BJ (cell line): ENCODE measurements at regions not wholly inside any gene's neighbourhood (a gene's known extent, or its start where the extent isn't known, plus 50 kb on each side); places are given as distances from the start of the nearest gene placed in this dataset.

ENCODE experiments used
- CTCF ChIA-PET: fragments of 350-600 bp; formaldehyde crosslinking; extraction: SDS; loops from one replicate; lab custom pipeline; 2021; ENCODE audit warnings: antibody characterized with exemption, inconsistent platforms; lab: Yijun Ruan, JAX
- POLR2A ChIA-PET: fragments of 300-600 bp; sonication (Branson Sonifier 250); formaldehyde crosslinking; extraction: SDS; loops from one replicate; lab custom pipeline; 2021; ENCODE audit warnings: antibody characterized with exemption; lab: Charles Lee
- DNase-seq: peaks from one replicate; pipeline ENCODE4 v3.0.0-alpha.2; 2011; ENCODE audit warnings: low read depth
- H3K27me3 ChIP-seq: 2 replicates; pipeline ENCODE4 v1.6.0; 2011; ENCODE audit warnings: low read length; ENCODE audit not compliant: control insufficient read depth, insufficient read depth
- H3K36me3 ChIP-seq: 2 replicates; pipeline ENCODE4 v1.5.1; 2011; ENCODE audit warnings: low read length; ENCODE audit not compliant: control insufficient read depth, insufficient read depth
- H3K4me3 ChIP-seq: 2 replicates; pipeline ENCODE4 v1.5.1; 2011; ENCODE audit warnings: low read depth, mild to moderate bottlenecking, control low read depth, low read length
- TF ChIP-seq, protein P1 (sequence below): IDR thresholded peaks from 2 replicates; pipeline ENCODE4 v1.5.1; 2011; ENCODE audit warnings: low read depth, mild to moderate bottlenecking, control low read depth, inconsistent platforms, low read length, moderate library complexity; ENCODE audit not compliant: insufficient read depth

DNA sequence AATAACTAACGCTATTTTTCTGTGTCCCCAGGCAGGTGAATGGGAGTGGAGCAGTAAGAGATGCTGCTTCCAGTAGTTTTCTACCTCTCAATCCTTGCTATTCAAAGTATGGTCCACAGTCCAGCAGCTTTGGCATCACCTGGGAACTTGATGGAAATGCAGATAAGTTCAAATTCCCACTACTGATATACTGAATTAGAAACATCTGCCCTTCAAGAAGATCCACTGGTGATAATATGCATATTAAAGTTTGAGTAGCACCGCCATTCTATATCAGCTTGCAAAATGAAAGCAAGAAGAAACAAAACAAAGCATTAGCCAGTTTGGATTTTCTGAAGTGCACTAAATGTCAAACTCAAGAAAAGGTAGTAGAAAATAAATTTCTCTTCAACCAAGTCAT, 906.2 kb upstream of the PCDH20 start:
- no peak overlapping the region for H3K4me3 ChIP-seq
- ChIA-PET POLR2A (no interaction called here), CTCF (no interaction called here)
- no peak for DNase-seq
- H3K27me3 ChIP-seq, result no peaks in the 10 kb centered on the region
- TF ChIP-seq, protein P1, sequence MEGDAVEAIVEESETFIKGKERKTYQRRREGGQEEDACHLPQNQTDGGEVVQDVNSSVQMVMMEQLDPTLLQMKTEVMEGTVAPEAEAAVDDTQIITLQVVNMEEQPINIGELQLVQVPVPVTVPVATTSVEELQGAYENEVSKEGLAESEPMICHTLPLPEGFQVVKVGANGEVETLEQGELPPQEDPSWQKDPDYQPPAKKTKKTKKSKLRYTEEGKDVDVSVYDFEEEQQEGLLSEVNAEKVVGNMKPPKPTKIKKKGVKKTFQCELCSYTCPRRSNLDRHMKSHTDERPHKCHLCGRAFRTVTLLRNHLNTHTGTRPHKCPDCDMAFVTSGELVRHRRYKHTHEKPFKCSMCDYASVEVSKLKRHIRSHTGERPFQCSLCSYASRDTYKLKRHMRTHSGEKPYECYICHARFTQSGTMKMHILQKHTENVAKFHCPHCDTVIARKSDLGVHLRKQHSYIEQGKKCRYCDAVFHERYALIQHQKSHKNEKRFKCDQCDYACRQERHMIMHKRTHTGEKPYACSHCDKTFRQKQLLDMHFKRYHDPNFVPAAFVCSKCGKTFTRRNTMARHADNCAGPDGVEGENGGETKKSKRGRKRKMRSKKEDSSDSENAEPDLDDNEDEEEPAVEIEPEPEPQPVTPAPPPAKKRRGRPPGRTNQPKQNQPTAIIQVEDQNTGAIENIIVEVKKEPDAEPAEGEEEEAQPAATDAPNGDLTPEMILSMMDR, result no peak
- H3K36me3 ChIP-seq, result no peaks in the 10 kb centered on the region

- no peaks in the 10 kb centered on the region for H3K27me3 ChIP-seq
- TF ChIP-seq, protein P1, result no peak
- no peak for DNase-seq
- H3K36me3 ChIP-seq, result no peaks in the 10 kb centered on the region
- POLR2A ChIA-PET, result no interaction called here
- CTCF ChIA-PET, result no interaction called here
- H3K4me3 ChIP-seq, result no peak overlapping the region
These were observed 905.5 kb upstream of the PCDH20 start for GRCh38 chr13:62321139-62321538.

DNA sequence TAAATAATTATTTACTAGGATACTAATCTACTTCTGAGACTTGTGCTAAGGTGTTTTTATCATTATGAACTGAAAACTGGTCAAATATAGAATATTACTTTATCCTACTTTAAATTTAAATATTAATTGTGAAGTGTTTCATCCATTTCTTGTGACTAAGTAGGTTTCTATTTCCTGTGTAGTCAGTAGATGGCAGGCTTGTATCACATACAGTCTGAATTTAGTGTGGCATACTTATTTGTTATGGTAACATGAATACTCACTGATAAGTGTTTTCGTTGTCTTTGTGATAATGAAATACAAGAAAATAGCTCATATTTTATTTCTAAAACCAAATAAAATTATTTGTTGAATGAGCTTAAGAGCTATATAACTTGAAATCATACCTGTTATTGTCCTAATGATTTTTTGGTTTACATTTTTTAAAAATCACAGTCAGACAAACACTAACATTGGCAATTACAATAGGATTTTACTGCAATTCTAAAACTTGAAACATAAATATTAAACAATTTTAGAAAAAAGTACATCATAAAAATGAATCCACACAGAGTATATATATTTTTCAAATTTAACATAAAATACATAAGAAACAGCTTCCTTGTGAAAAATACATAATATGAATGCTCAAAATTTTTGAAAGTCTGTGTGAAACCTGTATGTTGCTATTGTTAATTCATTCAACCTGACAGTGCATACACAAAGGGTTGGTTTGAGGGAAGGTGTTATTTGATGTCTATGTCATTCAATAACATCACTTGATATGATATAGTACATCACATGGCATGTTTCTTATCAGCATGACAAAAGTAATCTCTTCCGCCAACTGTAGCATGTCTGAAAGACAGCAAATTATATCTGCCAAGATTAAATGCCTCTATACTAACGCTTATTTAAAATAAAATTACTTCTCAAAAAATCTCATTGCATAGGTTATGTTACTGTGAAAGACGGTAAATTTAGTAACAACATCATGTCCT, 904.8 kb upstream of the PCDH20 start:
- no peaks in the 10 kb centered on the region for H3K27me3 ChIP-seq
- ChIA-PET POLR2A (no interaction called here), CTCF (no interaction called here)
- TF ChIP-seq, protein P1, result 0 out of 2 replicates have a peak, but pooled peaks have one; percentile 17
- DNase-seq, result no peak
- H3K4me3 ChIP-seq, result no peak overlapping the region
- H3K36me3 ChIP-seq, result no peaks in the 10 kb centered on the region

- no peaks in the 10 kb centered on the region for H3K36me3 ChIP-seq
- TF ChIP-seq, protein P1, result no peak
- ChIA-PET CTCF (no interaction called here), POLR2A (no interaction called here)
- DNase-seq, result no peak
- H3K4me3 ChIP-seq, result no peak overlapping the region
- H3K27me3 ChIP-seq, result no peaks in the 10 kb centered on the region
These were observed 894.3 kb upstream of the PCDH20 start for GRCh38 chr13:62309904-62310303.

- Histone ChIP-seq H3K4me3 (no peak overlapping the region), H3K36me3 (no peaks in the 10 kb centered on the region), H3K27me3 (no peaks in the 10 kb centered on the region)
- TF ChIP-seq, protein P1, result no peak
- ChIA-PET CTCF (no interaction called here), POLR2A (no interaction called here)
- no peak for DNase-seq
These were observed 890.1 kb upstream of the PCDH20 start for GRCh38 chr13:62305756-62306155.
